ENCODE measurements at regions not wholly inside any gene's neighbourhood (a gene's known extent, or its start where the extent isn't known, plus 50 kb on each side); places are given as distances from the start of the nearest gene placed in this dataset.

DNA sequence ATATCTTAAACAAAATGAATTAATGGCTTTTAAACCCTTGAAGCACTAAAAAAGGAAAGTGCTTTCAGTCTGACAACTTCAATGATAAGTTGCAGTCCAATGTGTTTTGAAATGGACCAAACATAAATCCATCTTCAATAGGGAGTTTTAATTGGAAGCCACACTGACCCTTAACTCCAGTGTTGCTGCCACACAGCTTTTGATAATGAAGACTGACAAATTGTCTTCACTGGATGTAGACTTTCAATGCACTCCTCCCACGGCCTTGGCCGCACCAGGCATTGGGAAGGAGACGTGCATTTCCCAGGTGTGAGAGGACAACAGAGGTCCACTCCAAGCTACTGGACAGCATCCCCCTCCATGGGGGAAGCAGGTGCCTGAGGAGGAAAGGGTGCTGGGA is 159.0 kb upstream of the NRP1 start:
- no peak for DNase-seq (ENCODE audit: low read depth)
- no peak overlapping the region for H3K4me3 ChIP-seq (ENCODE audit: low read depth, low read length)
- TF ChIP-seq, protein P1, sequence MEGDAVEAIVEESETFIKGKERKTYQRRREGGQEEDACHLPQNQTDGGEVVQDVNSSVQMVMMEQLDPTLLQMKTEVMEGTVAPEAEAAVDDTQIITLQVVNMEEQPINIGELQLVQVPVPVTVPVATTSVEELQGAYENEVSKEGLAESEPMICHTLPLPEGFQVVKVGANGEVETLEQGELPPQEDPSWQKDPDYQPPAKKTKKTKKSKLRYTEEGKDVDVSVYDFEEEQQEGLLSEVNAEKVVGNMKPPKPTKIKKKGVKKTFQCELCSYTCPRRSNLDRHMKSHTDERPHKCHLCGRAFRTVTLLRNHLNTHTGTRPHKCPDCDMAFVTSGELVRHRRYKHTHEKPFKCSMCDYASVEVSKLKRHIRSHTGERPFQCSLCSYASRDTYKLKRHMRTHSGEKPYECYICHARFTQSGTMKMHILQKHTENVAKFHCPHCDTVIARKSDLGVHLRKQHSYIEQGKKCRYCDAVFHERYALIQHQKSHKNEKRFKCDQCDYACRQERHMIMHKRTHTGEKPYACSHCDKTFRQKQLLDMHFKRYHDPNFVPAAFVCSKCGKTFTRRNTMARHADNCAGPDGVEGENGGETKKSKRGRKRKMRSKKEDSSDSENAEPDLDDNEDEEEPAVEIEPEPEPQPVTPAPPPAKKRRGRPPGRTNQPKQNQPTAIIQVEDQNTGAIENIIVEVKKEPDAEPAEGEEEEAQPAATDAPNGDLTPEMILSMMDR (conservative IDR thresholded peaks at IDR 0.05; ENCODE audit: low read depth, low read length) = no peak

DNA sequence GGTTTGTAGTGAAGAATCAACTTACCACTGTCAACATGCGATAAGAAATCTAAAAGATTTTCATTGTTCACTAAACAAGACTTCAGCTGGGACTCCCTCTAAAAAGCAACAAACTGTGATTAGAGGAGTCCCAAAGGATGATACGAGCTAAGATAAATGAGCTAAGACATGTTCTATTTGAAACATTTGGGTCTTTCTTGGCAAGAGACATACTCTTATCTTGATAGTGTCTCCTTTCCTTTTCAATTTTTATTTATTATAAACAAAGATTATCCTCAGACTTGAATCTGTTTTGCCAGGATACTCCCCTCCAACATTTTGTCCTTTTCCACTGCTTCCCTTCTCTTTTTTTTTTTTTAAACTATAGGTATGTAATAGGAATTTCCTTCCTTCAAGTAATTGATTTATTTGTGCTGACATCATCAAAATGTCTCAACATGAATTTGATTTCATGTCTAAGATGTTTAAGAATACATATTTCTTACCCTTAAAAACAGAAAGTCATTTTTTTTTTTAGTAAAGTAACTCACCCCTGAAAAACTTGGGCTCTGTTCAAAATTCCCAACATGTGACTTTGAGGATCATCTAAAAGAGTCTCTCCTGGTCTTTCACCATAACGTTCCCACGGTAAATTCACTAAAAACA is 158.4 kb upstream of the NRP1 start:
- H3K4me3 ChIP-seq (ENCODE audit: low read depth, low read length) = no peak overlapping the region
- TF ChIP-seq, protein P1 (conservative IDR thresholded peaks at IDR 0.05; ENCODE audit: low read depth, low read length) = no peak
- no peak for DNase-seq (ENCODE audit: low read depth)

DNA sequence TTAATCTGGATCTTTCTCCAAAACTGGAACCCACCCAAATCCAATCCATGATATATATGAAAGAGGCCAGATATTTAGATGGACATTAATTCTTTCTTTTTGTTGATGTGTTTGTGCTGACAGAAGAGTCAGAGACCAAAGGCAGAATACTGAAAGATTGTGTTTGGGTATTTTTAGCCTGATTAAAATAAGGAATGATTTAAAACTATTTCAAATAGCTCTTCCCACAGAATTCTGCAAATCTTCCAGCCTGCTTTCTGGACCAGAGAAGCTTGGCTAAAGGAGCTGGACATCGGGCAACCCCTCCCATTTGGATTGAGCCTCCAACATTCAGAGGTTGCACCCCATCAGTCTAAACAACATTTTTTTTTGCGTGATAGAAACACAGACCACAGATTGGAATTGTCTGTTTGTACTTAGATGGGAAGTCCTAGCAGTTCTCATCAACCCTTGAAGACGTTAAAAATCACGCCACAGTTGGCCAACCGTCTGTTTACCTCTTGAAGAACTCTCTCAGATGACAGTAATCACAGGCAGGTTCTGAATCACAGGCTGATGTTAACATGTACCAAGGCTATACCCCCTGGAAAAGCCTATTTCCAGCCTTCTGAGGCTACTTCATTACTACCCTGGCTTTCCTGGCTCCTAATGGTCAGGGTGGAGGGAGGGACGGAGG is 155.2 kb upstream of the NRP1 start:
- TF ChIP-seq, protein P1 (conservative IDR thresholded peaks at IDR 0.05; ENCODE audit: low read depth, low read length) = no peak
- DNase-seq (ENCODE audit: low read depth) = no peak

DNA sequence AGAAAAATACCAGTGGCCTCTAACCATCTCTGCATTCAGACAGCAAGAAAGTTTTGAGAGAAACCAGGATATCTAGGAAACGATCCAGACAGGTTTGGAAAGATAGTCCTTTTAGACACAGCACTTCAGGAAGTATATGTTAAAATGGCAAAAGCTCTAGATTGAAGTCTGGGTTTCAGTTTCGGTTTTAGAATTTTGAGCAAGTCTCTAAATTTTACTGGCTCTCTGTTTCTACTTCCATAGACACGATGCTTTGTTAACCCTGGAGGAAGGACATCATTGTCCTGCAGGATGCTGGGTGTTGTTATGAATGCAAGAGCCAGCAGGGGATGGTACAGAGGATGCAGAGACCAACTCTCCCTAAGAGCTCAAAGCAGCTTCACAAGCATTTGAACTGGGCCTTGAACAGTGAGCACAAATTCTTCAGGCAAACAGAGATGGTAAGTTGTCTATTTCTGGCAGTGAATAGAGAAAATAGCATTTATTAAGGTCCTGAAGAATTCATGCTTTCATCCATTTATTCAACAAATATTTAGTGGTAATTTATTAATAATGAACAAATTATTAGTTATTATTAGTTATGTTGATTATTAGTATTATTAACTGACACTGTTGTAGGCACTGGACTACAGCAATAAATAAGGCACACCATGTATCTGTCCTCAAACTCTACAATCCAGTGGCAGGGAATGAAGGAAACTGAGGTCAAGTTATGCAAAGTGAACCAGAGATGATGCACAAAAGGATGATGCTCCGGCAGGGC is 152.7 kb upstream of the NRP1 start:
- DNase-seq (ENCODE audit: low read depth) = peak; percentile 48

More for the DNA sequence above, 155.2 kb upstream of the NRP1 start:
- no peak overlapping the region for H3K4me3 ChIP-seq (ENCODE audit: low read depth, low read length)

DNA sequence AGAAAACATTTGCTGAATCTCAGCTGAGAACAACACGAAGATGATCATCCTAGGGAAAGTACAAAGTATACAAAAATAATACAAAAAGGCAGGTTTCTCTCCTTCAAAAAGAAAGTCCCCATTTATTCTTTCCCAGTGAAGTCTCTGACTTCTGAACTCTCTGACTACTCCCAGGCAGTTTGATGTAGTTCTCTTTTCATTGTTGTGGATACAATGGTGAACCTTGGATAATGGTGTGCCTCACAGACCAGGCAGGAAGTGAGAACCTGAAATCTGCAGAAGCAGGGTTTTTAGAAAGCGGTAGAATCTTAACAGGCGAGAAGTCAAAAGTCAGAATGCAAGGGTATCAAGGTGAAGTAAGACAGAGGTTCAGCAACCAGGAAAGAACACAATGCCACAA is 150.8 kb upstream of the NRP1 start:
- DNase-seq (ENCODE audit: low read depth) = no peak
- TF ChIP-seq, protein P1 (conservative IDR thresholded peaks at IDR 0.05; ENCODE audit: low read depth, low read length) = no peak
- no peak overlapping the region for H3K4me3 ChIP-seq (ENCODE audit: low read depth, low read length)

More for the DNA sequence above, 152.7 kb upstream of the NRP1 start:
- TF ChIP-seq, protein P1 (conservative IDR thresholded peaks at IDR 0.05; ENCODE audit: low read depth, low read length) = peak; percentile 44
- no peak overlapping the region for H3K4me3 ChIP-seq (ENCODE audit: low read depth, low read length)

DNA sequence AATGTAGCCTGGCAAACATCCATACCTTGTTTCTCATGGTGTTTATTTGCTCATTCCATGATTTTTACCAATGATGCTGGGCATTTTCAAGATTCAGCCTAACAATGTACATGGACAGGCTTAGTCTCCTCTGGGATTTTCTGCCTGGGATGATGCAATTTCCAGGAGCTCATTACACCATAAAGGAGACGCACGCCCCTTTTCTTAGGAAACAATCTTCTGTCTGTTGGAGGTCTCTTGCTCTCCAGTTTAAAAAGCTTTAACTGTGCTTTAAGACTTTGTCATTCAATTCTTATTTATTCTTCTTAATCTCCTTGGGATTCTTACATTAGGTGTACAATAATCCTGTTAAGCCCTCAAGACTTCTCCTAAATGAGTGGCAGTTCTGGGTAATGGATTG is 150.3 kb upstream of the NRP1 start:
- H3K4me3 ChIP-seq (ENCODE audit: low read depth, low read length) = no peak overlapping the region
- peak; percentile 40 for DNase-seq (ENCODE audit: low read depth)
- TF ChIP-seq, protein P1 (conservative IDR thresholded peaks at IDR 0.05; ENCODE audit: low read depth, low read length) = no peak
